Keratinocyte (primary cell): ENCODE measurements at regions not wholly inside any gene's neighbourhood (a gene's known extent, or its start where the extent isn't known, plus 50 kb on each side); places are given as distances from the start of the nearest gene placed in this dataset.

Experiments used
- DNase-seq: peaks from one replicate; pipeline ENCODE4 v3.0.0-alpha.2; 2011; ENCODE audit warnings: low read depth, missing footprints, low spot score
- FAIRE-seq: peaks from 2 replicates; lab custom pipeline; 2011; peaks lifted over from hg19 to GRCh38; lab: Jason Lieb, UNC
- H2AFZ ChIP-seq: 2 replicates; pipeline ENCODE4 v1.6.0; 2012; ENCODE audit warnings: low read length, control low read depth, inconsistent platforms; ENCODE audit not compliant: control insufficient read depth
- H3K27ac ChIP-seq: 2 replicates; pipeline ENCODE4 v1.5.1; 2011; ENCODE audit warnings: low read length; ENCODE audit not compliant: control insufficient read depth, insufficient read depth
- H3K27me3 ChIP-seq: 3 replicates; pipeline ENCODE4 v1.6.0; 2011; ENCODE audit warnings: low read length; ENCODE audit not compliant: control insufficient read depth, insufficient read depth; ENCODE audit errors: extremely low read depth
- H3K36me3 ChIP-seq, 2 experiments: 2 replicates in 1 of 2; 3 replicates in 1 of 2; pipeline ENCODE4 v1.5.1; 2011; ENCODE audit warnings: low read length in 2 of 2, mild to moderate bottlenecking in 1 of 2; ENCODE audit not compliant: control insufficient read depth in 2 of 2, insufficient read depth in 2 of 2; ENCODE audit errors: extremely low read depth in 1 of 2
- H3K4me1 ChIP-seq: 3 replicates; pipeline ENCODE4 v1.5.1; 2011; ENCODE audit warnings: low read length; ENCODE audit not compliant: control insufficient read depth, insufficient read depth; ENCODE audit errors: extremely low read depth
- H3K4me2 ChIP-seq: 3 replicates; pipeline ENCODE4 v1.6.0; 2011; ENCODE audit warnings: low read depth, low read length; ENCODE audit not compliant: control insufficient read depth, insufficient read depth; ENCODE audit errors: extremely low read depth
- H3K4me3 ChIP-seq, 3 experiments: fragments of 200-600 bp in 1 of 3; sonication (generic) in 1 of 3; 2 replicates in 2 of 3; 3 replicates in 1 of 3; pipeline ENCODE4 v1.5.1; 2011 to 2016; ENCODE audit warnings: low read length in 3 of 3, mild to moderate bottlenecking in 3 of 3, control low read depth in 2 of 3, inconsistent platforms in 1 of 3, low read depth in 1 of 3, mixed read lengths in 1 of 3, mixed run types in 1 of 3, moderate library complexity in 1 of 3; ENCODE audit not compliant: control insufficient read depth in 2 of 3, insufficient read depth in 2 of 3; ENCODE audit errors: extremely low read depth in 1 of 3
- H3K79me2 ChIP-seq: 2 replicates; pipeline ENCODE4 v1.6.0; 2012; ENCODE audit warnings: low read length; ENCODE audit not compliant: control insufficient read depth, insufficient read depth
- H3K9ac ChIP-seq: 3 replicates; pipeline ENCODE4 v1.6.0; 2011; ENCODE audit warnings: low read length; ENCODE audit not compliant: control insufficient read depth, insufficient read depth; ENCODE audit errors: extremely low read depth
- H3K9me1 ChIP-seq: 3 replicates; pipeline ENCODE4 v1.6.0; 2011; ENCODE audit warnings: low read length; ENCODE audit not compliant: control insufficient read depth, insufficient read depth; ENCODE audit errors: extremely low read depth
- H3K9me3 ChIP-seq: 2 replicates; pipeline ENCODE4 v1.5.1; 2012; ENCODE audit warnings: low read depth, low read length; ENCODE audit not compliant: control insufficient read depth
- H4K20me1 ChIP-seq: 3 replicates; pipeline ENCODE4 v1.6.0; 2011; ENCODE audit warnings: low read length; ENCODE audit not compliant: control insufficient read depth, insufficient read depth; ENCODE audit errors: extremely low read depth
- EZH2 ChIP-seq: IDR thresholded peaks from one replicate; pipeline ENCODE4 v1.6.1; 2012; ENCODE audit warnings: inconsistent platforms, mild to moderate bottlenecking, low read length, moderate library complexity
- dilution Hi-C: fragments of 300-500 bp; cut with MboI; formaldehyde crosslinking; loops from one replicate; pipeline ENCODE4 v1.7.0; 2020; ENCODE audit warnings: low sequenced_read_pairs; ENCODE audit not compliant: extremely low pct_ligation_motif_present
- TF ChIP-seq, protein P1 (sequence below), 3 experiments: IDR thresholded peaks in 1 of 3; conservative IDR thresholded peaks in 1 of 3; optimal IDR thresholded peaks in 1 of 3; 2 replicates in 2 of 3; 3 replicates in 1 of 3; pipeline versions ENCODE3 to v1.5.1; 2011; ENCODE audit warnings: low read length in 3 of 3, mild to moderate bottlenecking in 3 of 3, moderate library complexity in 2 of 3, control low read depth in 1 of 3, inconsistent platforms in 1 of 3; ENCODE audit not compliant: insufficient read depth in 2 of 3; ENCODE audit errors: extremely low read depth in 1 of 3

DNA sequence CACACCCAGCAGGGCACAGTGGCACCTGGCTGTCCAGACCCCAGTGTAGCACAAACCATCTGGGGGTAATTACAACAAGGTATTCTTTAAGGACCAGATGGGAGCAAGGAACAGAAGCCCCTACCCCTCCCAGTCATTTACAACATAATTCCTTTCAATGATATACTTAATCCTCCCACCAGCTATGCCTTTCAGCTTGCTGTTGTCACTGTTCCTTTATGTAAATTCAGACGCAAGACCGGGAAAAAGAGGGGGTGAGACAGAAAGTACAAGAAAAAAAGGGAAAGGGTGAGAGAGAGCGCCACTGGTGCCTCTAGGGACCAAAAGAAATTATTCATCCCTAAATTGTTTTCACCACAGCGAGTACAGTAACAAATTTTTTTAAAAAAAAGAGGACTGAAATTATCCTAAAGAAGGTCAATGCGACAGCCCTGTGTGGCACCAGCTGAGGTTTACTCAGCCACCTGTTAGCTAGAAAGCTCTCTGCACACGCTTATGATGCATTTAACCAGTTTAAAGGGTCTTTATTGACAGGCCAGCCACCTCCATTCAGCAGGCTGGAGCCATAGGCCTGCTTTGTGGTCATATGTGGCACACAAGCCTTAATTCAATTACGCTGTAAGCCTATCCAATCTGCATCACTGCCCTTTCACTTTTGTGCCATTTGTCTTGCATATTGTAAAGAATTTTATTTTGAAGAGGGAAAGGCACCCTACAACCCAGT, 210.2 kb upstream of the ISL1 start:
- dilution Hi-C loops: no loop called here
- Histone ChIP-seq H3K4me1 (no peaks in the 10 kb centered on the region), H3K9me3 (no peaks in the 10 kb centered on the region), H3K27me3 (no peaks in the 10 kb centered on the region), H2AFZ (no peak overlapping the region), H3K4me3 (no peak overlapping the region), H3K9ac (no peak overlapping the region), H3K36me3 (no peaks in the 10 kb centered on the region), H3K79me2 (no peaks in the 10 kb centered on the region), H3K4me2 (no peak overlapping the region), H3K27ac (no peak overlapping the region), H4K20me1 (no peaks in the 10 kb centered on the region), H3K9me1 (no peaks in the 10 kb centered on the region)
- no peak for FAIRE-seq
- TF ChIP-seq, protein P1, sequence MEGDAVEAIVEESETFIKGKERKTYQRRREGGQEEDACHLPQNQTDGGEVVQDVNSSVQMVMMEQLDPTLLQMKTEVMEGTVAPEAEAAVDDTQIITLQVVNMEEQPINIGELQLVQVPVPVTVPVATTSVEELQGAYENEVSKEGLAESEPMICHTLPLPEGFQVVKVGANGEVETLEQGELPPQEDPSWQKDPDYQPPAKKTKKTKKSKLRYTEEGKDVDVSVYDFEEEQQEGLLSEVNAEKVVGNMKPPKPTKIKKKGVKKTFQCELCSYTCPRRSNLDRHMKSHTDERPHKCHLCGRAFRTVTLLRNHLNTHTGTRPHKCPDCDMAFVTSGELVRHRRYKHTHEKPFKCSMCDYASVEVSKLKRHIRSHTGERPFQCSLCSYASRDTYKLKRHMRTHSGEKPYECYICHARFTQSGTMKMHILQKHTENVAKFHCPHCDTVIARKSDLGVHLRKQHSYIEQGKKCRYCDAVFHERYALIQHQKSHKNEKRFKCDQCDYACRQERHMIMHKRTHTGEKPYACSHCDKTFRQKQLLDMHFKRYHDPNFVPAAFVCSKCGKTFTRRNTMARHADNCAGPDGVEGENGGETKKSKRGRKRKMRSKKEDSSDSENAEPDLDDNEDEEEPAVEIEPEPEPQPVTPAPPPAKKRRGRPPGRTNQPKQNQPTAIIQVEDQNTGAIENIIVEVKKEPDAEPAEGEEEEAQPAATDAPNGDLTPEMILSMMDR (optimal IDR thresholded peaks at IDR 0.05 in 1 of 3, IDR thresholded peaks at IDR 0.05 in 1 of 3, conservative IDR thresholded peaks at IDR 0.05 in 1 of 3; ENCODE audit: extremely low read depth in 1 of 3, insufficient read depth in 2 of 3, low read length in 3 of 3): no peak
- TF ChIP-seq EZH2: no peak
- no peak for DNase-seq

DNA sequence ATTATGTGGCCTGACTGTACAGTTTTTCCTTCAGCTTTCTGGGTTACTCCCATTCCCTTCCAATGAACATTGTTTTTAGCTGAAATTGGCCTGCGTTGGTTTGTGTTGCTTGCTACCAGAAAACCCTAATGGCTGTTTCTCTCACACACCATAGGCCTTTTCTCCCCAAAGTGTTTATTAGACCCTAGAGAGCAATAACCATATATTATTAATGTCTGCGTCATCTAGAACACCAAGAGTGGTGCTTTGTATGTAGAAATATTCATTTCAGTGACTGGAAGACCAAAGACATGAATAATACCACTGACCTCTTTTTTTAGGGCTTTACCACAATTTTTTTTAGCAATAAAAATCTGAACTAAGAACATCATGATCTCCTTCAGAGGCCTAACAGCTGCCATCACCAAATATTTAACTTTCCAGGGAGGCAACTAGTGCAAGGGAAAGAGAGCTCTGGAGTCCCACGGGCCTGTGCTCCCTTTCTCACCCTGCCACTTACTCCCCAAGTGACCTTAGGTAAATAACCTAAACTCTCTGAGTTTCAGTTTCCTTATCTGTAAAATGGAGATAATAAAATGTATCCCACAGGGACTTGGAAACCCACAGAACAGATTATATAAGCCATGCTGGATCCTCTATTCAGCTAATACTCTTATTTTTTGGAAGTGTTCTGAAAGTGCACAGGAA, 201.9 kb upstream of the ISL1 start:
- Histone ChIP-seq H3K9ac (no peak overlapping the region), H4K20me1 (no peaks in the 10 kb centered on the region), H3K9me3 (no peaks in the 10 kb centered on the region), H3K4me3 (no peak overlapping the region), H3K9me1 (no peaks in the 10 kb centered on the region), H3K4me1 (no peaks in the 10 kb centered on the region), H3K79me2 (no peaks in the 10 kb centered on the region), H2AFZ (no peak overlapping the region), H3K36me3 (no peaks in the 10 kb centered on the region), H3K27me3 (no peaks in the 10 kb centered on the region), H3K27ac (no peak overlapping the region), H3K4me2 (no peak overlapping the region)
- TF ChIP-seq EZH2: no peak
- TF ChIP-seq, protein P1 (optimal IDR thresholded peaks at IDR 0.05 in 1 of 3, IDR thresholded peaks at IDR 0.05 in 1 of 3, conservative IDR thresholded peaks at IDR 0.05 in 1 of 3; ENCODE audit: extremely low read depth in 1 of 3, insufficient read depth in 2 of 3, low read length in 3 of 3): no peak
- no peak for FAIRE-seq
- no peak for DNase-seq
- dilution Hi-C loops: no loop called here
